ENCODE measurements at regions not wholly inside any gene's neighbourhood (a gene's known extent, or its start where the extent isn't known, plus 50 kb on each side); places are given as distances from the start of the nearest gene placed in this dataset.
A peak's percentile ranks its signal among the peaks of the same experiment; 100 is the strongest.
"Not testable (repeated sequence)": the region's sequence is repeated elsewhere in the genome, so short reads cannot be mapped to it uniquely, and the experiment has no call there.

DNA sequence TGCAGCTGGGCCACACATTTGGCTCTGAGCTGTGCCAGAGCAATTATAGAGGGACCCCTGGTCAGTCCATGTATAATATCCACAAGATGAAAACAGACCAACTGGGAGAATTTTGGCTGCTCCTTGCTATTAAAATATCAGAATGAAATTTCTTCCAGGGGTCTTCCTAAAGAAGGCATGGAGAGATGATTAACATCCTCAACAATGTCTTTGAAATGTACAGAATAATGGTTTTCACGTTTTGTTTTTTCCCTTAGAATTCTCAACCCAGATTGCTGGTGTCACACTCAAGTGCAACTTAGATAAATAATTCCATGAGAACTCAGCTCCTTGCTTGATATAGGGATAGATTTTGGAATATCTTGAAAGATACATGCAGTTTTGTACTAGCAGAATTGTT lies 148.3 kb upstream of the SLC24A2 start:
- no peak for DNase-seq (ENCODE audit: low read depth)

GRCh38 chr9:19936598-19936997 lies 147.8 kb upstream of the SLC24A2 start:
- no peak for DNase-seq (ENCODE audit: low read depth)

DNA sequence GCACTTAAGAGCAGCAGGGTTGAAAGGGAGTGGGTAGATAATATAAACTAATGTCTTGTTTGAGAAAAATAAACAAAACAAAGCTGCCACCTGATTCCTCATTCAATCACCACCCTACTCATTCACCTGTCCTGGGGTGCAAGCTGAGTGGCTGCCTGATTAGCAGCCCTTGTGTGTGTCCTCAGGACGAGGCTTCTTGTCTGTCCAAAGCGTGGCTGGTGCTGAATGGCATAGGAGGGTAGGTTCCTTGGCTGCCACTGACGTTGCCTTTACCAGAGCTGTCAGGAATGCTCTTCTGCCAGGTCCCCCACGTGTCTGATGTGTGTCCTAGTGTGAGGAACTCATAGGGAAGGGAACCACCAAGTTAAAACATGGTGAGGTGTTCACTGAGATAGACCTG lies 146.6 kb upstream of the SLC24A2 start:
- no peak for DNase-seq (ENCODE audit: low read depth)

GRCh38 chr9:19934301-19934871 lies 145.5 kb upstream of the SLC24A2 start:
- no peak for DNase-seq (ENCODE audit: low read depth)

- DNase-seq (ENCODE audit: low read depth): no peak
Observed at GRCh38 chr9:19931098-19931890, 142.5 kb upstream of the SLC24A2 start.

GRCh38 chr9:19927560-19927959 lies 138.7 kb upstream of the SLC24A2 start:
- DNase-seq (ENCODE audit: low read depth): no peak

- DNase-seq (ENCODE audit: low read depth): no peak
Observed at GRCh38 chr9:19926774-19927173, 137.9 kb upstream of the SLC24A2 start.

DNA sequence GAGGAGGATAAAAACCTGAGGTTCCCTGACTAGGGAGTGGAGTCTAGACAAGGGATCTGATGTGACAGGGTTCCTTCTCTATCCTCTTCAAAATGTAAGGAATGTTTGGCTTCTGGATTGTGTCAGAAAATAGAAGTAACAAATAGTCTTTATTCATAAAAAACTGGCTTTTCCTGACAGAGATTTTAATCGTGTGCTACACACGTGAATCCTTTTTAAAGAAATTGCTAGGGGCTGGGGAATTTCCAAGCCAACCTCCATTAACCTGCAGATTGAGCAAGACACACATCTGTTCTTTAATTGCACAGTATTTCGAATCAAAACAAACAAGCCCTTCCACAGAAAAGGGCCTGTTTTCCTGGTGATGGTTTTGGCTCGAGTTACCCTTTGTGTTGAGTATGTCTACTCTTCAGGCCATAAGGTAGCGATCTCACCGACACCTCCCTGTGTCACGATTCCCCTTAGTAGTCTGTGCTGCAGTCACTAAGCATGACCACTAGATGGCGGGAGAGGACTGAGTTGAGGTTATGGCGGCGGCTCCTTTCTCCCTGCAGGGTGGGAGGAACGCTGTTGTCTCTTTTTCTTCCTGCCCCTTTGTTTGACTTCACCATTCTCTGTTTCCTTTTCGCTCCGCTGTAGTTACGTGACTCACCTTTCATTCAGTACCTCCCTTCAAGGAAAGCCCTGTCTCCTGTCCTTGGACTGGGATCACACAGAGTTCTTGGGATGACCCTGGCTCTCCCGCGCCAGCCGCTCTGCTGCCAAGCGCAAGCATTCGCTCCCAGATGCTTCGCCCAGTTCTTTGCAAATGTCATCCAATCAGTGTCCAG lies 137.1 kb upstream of the SLC24A2 start:
- peak; percentile 80 for DNase-seq (ENCODE audit: low read depth)

DNA sequence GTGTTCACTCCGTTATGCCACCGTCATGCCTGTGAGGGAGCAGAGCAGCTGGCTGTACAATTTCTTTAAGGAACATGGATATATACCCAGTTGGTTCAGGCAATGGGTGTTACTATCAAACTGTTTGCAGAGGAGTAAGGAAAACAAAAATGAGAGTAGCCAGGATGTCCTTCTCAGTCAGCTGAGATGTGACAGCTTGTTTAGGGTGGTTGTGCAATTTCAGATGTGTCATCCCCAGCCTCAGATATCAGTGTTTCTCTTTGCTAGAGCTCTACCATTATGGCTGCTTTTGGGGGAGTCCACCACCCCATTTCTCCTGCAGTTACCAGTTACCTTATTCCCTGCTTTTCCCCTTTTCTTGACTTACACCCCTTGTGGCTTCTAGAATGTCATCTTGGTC lies 135.2 kb upstream of the SLC24A2 start:
- no peak for DNase-seq (ENCODE audit: low read depth)

GRCh38 chr9:19922476-19923118 lies 133.8 kb upstream of the SLC24A2 start:
- DNase-seq (ENCODE audit: low read depth): no peak

- no peak for DNase-seq (ENCODE audit: low read depth)
Observed at GRCh38 chr9:19920401-19920800, 131.6 kb upstream of the SLC24A2 start.

DNA sequence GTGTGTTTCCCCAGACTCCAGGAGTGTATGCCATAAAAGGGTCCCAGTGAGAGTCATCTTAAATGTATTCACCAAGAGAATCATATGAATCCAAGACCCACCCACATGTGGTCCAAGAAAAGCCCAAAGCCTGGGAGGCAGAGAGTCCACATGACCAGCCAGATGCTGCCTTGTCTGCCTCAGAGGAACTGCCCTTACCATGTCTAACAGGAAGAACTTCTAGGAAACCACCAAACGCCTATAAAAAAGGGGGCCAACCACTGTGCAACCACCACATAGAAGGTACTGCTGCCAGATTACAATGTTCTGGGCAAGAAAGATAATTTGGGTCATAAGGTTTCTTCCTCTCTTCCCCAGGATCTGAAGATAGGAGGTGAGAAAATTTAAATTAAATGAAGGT lies 129.8 kb upstream of the SLC24A2 start:
- no peak for DNase-seq (ENCODE audit: low read depth)

GRCh38 chr9:19914044-19914443 lies 125.2 kb upstream of the SLC24A2 start:
- no peak for DNase-seq (ENCODE audit: low read depth)

DNA sequence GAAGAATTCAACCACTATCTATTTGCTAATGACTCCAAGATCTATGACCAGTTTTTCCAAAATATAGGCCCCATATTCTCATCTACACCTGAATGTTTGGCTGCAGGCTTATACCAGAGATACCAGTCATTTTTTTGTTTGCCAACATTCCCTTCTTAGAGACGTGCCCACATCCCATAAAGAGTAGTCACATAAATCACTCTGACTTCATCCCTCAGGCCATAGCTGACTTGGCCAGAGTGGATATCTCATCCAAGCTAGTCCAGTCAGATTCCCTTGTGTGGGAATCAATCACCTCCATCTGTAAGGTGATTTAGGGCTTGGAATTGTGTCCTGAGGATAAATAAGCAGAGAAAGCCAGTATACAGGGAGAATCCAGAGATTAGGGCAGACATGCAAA lies 124.3 kb upstream of the SLC24A2 start:
- DNase-seq (ENCODE audit: low read depth): no peak

- DNase-seq (ENCODE audit: low read depth): no peak
Observed at GRCh38 chr9:19903076-19903475, 114.2 kb upstream of the SLC24A2 start.

- no peak for DNase-seq (ENCODE audit: low read depth)
Observed at GRCh38 chr9:19901586-19901985, 112.7 kb upstream of the SLC24A2 start.

DNA sequence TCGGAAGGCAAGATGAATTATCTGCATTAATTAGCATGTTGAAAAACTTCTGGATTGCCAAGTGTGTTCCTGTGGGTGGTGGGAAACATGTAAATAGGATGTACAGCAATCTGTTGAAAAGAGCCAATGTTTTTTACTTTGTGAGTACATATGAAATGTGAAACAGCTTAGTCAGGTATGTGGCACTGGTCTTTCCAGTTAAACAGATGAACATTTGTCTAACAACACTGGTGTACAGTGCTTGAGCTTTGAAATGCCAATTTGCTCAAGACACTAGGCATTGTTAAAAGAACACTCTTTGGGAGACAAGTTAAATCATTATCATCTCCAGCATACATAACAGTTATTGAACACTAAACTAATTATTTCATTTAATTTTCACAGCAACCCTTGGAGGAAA lies 107.3 kb upstream of the SLC24A2 start:
- DNase-seq (ENCODE audit: low read depth): no peak

- not testable (repeated sequence) for DNase-seq (ENCODE audit: low read depth)
Observed at GRCh38 chr9:19895578-19895977, 106.7 kb upstream of the SLC24A2 start.

DNA sequence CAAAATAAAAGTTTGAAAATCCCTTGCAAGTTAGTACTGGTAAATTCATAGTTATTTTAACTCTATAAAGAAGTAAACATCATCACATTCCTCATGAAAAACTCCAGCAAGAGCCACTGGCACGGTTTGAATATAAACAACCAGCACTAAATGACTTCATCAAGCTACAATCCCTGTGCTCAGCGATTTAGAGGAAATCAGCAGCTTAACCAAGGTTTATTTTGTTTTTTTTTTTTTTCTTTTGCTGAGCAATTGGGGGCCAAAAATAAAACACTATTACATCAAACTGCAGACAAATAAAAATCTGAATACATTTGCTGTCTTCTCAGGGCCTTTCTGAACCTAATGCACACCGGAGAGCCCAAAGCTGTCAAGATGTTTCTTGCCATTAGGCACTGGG lies 106.2 kb upstream of the SLC24A2 start:
- no peak for DNase-seq (ENCODE audit: low read depth)

GRCh38 chr9:19885608-19886007 lies 96.8 kb upstream of the SLC24A2 start:
- no peak for DNase-seq (ENCODE audit: low read depth)

DNA sequence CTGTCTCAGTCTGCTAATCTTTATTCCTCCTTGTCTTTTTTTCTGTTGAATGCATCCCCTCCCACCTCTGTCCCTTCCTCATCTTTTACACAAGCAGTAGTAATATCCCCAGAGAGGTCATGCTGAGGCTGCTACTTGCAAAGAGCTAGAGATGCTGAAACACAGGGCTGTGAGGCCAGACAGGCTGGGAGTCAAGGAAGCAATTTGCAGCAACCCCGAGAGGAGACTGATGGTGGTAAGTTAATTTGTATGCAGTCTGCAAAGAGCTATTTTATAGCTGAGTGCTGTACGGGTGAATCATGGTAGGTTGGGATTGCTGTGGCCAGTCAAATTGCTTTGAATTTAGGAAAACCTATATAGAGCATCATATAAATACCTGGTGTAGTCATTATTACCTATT lies 90.2 kb upstream of the SLC24A2 start:
- no peak for DNase-seq (ENCODE audit: low read depth)

DNA sequence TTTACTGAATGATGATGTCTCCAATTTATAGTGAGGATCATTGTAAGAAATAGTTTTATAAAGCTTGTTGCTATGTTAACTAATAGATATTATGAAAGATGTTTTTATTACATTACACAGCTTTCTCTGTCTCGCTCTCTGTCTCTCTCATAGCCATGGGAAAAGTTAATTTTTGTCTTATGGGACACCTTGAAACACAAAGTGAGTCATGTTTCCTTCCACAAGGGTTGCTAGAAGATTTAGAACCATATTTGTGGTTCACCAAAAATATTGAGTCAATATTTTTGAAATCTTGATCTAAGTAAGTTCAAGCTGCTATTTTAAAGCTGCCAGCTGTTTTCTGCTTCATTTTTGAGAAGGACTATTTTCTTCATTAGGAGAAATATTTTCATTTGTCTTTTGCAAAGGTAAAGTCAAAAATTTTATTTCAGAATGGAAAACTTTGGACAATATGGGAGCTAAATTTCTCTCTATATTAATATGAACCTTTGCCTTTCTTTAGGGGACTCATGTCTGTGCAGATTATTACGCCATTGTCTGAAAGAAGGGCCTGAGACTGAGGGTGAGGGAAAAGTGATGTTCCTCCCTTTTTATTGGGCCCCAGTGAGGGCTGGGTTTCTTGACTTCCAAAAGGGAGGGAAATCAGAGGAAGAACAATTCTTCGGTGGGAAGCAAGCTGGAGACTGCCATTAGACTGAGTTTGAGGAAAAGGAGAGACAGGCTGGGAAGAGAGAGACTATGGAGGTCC lies 87.9 kb upstream of the SLC24A2 start:
- DNase-seq (ENCODE audit: low read depth): no peak
